ENCODE measurements at regions not wholly inside any gene's neighbourhood (a gene's known extent, or its start where the extent isn't known, plus 50 kb on each side); places are given as distances from the start of the nearest gene placed in this dataset.

DNA sequence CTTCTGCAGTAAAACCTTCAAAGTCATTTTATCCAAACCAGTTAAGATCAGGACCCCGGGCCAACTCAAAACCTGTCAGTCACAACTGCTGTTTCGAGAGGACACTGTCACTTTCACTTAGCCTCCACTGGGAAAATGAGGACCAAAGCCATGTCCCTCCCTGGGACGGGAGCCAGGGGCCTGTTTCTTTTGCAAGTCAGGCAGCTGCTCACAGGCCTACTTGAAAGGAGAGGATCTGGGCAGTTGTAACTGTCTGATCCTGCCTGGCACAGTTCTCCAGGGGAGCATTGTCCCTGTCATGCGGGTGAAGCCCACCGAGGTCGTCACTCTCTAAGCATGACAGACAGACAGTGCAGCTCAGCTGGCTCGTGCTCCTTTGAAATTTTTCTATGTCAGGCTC lies 276.2 kb downstream of the NPIPA8 start:
- TF ChIP-seq TEAD4 (IDR thresholded peaks at IDR 0.05) (no peak), TAF1 (IDR thresholded peaks at IDR 0.05; ENCODE audit: low read depth) (no peak), TCF12 (IDR thresholded peaks at IDR 0.05; ENCODE audit: low read depth) (no peak), CREB1 (IDR thresholded peaks at IDR 0.05; ENCODE audit: low read depth) (no peak), YY1 (IDR thresholded peaks at IDR 0.05; ENCODE audit: low read depth) (no peak), NFIC (IDR thresholded peaks at IDR 0.05) (no peak), EP300 (IDR thresholded peaks at IDR 0.05; ENCODE audit: borderline replicate concordance) (no peak), FOXM1 (IDR thresholded peaks at IDR 0.05; ENCODE audit: borderline replicate concordance, low read depth) (no peak)
- TF ChIP-seq, protein P1, sequence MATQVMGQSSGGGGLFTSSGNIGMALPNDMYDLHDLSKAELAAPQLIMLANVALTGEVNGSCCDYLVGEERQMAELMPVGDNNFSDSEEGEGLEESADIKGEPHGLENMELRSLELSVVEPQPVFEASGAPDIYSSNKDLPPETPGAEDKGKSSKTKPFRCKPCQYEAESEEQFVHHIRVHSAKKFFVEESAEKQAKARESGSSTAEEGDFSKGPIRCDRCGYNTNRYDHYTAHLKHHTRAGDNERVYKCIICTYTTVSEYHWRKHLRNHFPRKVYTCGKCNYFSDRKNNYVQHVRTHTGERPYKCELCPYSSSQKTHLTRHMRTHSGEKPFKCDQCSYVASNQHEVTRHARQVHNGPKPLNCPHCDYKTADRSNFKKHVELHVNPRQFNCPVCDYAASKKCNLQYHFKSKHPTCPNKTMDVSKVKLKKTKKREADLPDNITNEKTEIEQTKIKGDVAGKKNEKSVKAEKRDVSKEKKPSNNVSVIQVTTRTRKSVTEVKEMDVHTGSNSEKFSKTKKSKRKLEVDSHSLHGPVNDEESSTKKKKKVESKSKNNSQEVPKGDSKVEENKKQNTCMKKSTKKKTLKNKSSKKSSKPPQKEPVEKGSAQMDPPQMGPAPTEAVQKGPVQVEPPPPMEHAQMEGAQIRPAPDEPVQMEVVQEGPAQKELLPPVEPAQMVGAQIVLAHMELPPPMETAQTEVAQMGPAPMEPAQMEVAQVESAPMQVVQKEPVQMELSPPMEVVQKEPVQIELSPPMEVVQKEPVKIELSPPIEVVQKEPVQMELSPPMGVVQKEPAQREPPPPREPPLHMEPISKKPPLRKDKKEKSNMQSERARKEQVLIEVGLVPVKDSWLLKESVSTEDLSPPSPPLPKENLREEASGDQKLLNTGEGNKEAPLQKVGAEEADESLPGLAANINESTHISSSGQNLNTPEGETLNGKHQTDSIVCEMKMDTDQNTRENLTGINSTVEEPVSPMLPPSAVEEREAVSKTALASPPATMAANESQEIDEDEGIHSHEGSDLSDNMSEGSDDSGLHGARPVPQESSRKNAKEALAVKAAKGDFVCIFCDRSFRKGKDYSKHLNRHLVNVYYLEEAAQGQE (IDR thresholded peaks at IDR 0.05; ENCODE audit: low read depth): no peak

Data from Ishikawa (cell line).